Fibroblast of gingiva (primary cell): ENCODE measurements at regions not wholly inside any gene's neighbourhood (a gene's known extent, or its start where the extent isn't known, plus 50 kb on each side); places are given as distances from the start of the nearest gene placed in this dataset.

Experiments
- DNase-seq: peaks from one replicate; pipeline ENCODE4 v3.0.0-alpha.2; 2011; ENCODE audit warnings: low read depth

DNA sequence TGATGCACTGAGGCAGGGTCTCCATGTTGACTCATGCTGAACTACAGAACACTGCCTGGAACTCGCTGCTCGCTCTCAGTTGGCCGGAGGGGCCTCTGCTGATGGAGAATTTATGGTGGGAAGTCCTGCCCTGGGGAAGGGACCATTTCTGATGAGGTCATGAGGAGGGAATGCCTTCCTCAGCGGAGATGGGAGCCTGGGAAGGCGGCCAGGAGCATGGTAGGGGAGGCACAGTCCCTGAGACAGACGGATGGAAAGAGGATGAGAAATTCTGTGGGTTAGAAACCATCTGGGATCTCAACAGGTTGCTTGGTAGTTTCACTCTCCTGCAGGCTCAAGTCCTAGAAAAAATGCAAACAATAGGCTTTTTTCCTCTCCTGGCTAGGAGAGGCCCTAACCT is 56.8 kb upstream of the TPM1 start:
- DNase-seq = no peak

DNA sequence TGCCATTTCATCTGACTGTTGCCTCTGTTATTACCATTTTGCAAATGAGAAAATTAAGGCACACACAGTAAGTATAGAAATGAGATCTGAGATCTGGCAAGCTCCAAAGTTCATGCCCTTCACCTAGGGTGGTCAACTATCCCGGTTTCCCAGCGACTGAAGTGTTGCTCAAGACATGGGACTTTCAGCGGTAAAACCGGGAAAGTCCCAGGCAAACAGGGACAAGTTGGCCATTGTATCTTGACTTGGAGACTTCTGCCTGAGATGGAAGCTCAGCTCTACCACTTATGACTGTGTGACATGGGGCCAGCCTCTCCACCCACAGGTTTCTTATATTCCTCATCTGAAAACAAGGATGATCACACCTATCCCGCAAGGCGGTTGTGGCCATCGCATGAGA is 55.6 kb upstream of the TPM1 start:
- DNase-seq = no peak

DNA sequence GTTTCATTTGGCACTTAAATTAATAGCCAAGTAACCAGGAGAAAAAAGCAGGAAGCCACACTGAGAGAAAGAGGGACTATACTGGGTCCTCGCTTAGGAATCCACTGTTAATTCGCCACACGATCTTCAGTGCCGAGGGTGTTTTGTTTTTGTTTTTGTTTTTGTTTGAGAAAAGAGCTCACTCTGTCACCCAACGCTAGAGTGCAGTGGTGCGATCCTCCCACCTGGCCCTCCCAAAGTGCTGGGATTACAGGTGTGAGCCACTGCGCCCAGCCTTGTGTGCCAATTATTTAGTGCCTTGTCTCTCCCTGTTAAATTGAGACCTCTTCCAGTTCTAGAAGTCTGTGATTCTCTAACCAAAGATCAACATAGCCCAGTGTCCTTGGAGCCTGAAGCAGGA is 53.8 kb upstream of the TPM1 start:
- DNase-seq = no peak

DNA sequence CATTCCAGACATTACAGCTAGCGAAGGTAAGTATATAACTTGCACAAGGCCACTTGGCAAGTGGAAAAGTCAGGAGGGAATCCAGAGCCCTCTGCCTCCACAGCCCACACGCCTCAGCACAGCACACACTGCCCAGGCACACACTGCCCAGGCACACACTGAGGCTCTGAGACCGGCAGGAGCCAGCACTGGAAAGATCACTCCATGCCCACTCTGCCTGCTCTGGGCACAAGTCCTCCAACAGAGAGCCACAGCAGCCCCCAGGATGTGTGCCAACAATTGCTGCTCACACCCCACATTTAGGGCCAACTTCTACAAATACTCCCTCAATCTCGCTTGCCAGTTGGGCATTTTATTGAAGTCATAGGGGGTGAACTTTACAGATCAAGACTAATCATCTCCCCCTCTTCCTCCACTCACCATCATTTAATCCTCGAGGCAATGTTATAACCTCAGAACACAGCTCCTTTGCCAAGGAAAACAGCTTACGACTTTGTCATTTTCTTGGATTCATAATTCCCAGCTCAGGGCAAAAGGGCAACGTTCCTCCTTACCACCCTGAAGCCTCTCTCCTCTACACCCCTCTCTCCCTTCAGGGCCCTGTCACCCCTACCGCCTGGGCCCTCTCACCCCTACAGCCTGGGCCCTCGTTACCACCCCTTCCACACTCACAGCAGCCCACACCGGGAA is 53.0 kb upstream of the TPM1 start:
- no peak for DNase-seq

DNA sequence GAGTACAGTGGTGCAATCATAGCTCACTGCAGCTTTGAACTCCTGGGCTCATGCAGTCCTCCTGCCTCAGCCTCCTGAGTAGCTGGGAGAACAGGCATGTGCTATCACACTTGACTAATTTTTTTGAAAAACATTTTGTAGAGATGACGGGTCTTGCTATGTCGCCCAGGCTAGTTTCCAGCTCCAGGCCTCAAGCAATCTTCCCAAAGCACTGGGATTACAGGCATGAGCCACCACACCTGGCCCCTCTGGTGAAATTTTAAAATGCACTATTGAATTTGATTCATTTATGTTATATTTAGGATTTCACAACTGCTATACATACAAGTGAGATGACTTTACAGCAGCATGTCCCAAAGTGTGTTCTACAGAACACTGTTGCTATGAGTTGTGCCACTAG is 50.8 kb upstream of the TPM1 start:
- DNase-seq = no peak

DNA sequence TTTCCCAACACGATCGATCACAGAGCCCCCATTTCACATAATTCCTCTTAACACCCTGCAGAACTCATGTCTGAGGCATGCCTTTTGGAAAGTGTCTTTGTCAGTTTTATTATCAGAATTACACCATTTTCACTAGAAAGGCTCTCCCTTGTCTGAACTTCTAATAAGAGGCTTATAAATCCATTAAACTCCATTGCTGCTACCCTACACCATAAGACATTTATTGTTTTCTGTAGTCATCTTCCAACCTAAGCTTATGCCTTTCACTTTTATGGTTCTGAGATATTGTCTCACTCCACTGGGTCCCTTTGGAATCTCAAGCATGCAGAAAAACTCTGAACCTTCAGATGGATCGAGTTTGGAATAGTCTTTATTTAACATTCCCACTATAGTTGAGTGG is 50.2 kb upstream of the TPM1 start:
- no peak for DNase-seq
